ENCODE measurements at regions not wholly inside any gene's neighbourhood (a gene's known extent, or its start where the extent isn't known, plus 50 kb on each side); places are given as distances from the start of the nearest gene placed in this dataset.

DNA sequence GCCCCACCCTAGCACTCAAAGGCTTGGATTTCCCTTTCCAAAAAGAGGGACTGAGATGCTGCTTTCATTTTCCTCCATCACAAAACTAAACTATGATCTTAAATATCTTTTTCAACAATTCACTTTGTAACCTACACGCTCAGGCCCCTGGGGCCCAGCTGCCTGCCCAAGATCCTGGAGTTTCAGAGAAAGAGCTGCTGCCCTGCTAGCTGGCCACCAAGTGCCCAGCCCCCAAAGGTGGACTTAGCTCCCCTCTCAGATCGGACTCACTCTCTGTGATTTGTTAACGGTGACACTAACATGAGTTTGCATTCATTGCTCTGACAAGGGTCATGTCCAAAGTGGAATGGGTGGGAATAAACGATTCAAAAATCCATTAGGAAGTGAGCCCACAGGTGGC, 119.6 kb upstream of the SMAD3 start:
- H3K9me2 ChIP-seq (replicated peaks; ENCODE audit: insufficient read depth, low read length) = no peaks in the 10 kb centered on the region
- no peaks in the 10 kb centered on the region for H4K20me1 ChIP-seq (ENCODE audit: insufficient read depth, low read depth, low read length)
- H3K4me1 ChIP-seq (ENCODE audit: low read length) = peaks cover 34% of the 10 kb centered on the region
- no peak for DNase-seq
- H3K27me3 ChIP-seq (ENCODE audit: low read length) = no peaks in the 10 kb centered on the region
- H2AFZ ChIP-seq (ENCODE audit: low read length) = no peak overlapping the region
- no peaks in the 10 kb centered on the region for H3K9me3 ChIP-seq (ENCODE audit: low read length)
- no peak overlapping the region for H3K4me3 ChIP-seq (ENCODE audit: low read length)
- H3K36me3 ChIP-seq (ENCODE audit: insufficient read depth, low read length) = no peaks in the 10 kb centered on the region
- H3K4me2 ChIP-seq (ENCODE audit: low read depth, low read length, poor library complexity, severe bottlenecking) = no peak overlapping the region
- H3K79me2 ChIP-seq (ENCODE audit: low read length) = no peaks in the 10 kb centered on the region
- H3K27ac ChIP-seq (ENCODE audit: low read length) = no peak overlapping the region
- H3K9ac ChIP-seq (ENCODE audit: low read length) = no peak overlapping the region

DNA sequence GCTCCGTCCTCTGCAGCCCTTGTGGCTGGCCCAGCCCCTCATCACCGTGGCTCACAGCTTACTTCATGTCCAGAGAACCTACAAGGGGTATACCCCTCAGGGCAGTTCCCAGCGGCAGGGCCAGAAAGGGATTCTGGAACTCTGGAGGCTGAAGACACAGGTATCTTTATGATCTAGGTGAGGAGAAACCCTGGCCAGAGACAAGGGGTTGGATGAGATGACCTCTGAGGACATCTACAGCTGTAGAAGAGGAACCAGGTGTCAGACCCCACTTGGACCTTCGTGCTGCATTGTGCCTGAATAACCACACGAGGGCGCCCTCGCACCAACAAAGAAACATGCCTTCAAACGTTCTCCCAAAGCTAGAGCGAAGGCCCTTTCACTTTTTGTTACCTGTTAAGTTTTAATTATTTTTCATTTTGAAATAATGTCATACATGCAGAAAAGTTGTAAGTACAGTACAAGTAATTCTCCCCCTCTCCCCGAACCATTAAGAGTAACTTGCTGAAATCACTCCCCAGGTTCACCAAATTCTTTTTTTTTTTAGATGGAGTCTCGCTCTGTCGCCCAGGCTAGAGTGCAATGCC, 118.7 kb upstream of the SMAD3 start:
- H2AFZ ChIP-seq (ENCODE audit: low read length) = no peak overlapping the region
- peaks cover 42% of the 10 kb centered on the region for H3K4me1 ChIP-seq (ENCODE audit: low read length)
- no peak overlapping the region for H3K27ac ChIP-seq (ENCODE audit: low read length)
- no peak overlapping the region for H3K9ac ChIP-seq (ENCODE audit: low read length)
- peak; percentile 89 for DNase-seq
- H3K4me3 ChIP-seq (ENCODE audit: low read length) = no peak overlapping the region
- H3K4me2 ChIP-seq (ENCODE audit: low read depth, low read length, poor library complexity, severe bottlenecking) = no peak overlapping the region
- no peaks in the 10 kb centered on the region for H3K36me3 ChIP-seq (ENCODE audit: insufficient read depth, low read length)
- H3K79me2 ChIP-seq (ENCODE audit: low read length) = no peaks in the 10 kb centered on the region
- H4K20me1 ChIP-seq (ENCODE audit: insufficient read depth, low read depth, low read length) = no peaks in the 10 kb centered on the region
- no peaks in the 10 kb centered on the region for H3K9me3 ChIP-seq (ENCODE audit: low read length)
- H3K27me3 ChIP-seq (ENCODE audit: low read length) = no peaks in the 10 kb centered on the region
- H3K9me2 ChIP-seq (replicated peaks; ENCODE audit: insufficient read depth, low read length) = no peaks in the 10 kb centered on the region

DNA sequence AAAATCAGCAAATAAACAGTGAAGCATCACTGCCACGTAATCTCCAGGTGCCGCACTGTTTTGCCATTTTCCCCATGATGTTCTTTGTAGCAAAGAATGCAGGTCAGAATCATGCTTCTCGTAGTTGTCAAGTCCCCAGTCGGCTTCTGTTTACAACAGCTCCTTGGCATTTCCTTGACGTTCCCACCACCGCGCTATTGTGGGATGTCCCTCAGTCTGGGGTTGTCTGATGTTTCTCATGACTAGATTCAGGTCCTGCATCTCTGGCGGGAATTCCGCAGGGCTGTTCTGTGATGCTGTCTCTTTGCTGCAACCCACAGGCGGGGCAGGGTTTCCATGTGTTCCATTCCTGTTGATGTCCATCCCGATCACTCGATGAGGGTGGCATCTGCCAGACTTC, 117.9 kb upstream of the SMAD3 start:
- no peak overlapping the region for H2AFZ ChIP-seq (ENCODE audit: low read length)
- H3K79me2 ChIP-seq (ENCODE audit: low read length) = no peaks in the 10 kb centered on the region
- H3K36me3 ChIP-seq (ENCODE audit: insufficient read depth, low read length) = no peaks in the 10 kb centered on the region
- H4K20me1 ChIP-seq (ENCODE audit: insufficient read depth, low read depth, low read length) = no peaks in the 10 kb centered on the region
- no peaks in the 10 kb centered on the region for H3K9me2 ChIP-seq (replicated peaks; ENCODE audit: insufficient read depth, low read length)
- H3K27me3 ChIP-seq (ENCODE audit: low read length) = no peaks in the 10 kb centered on the region
- peaks cover 50% of the 10 kb centered on the region for H3K4me1 ChIP-seq (ENCODE audit: low read length)
- no peak overlapping the region for H3K4me3 ChIP-seq (ENCODE audit: low read length)
- no peaks in the 10 kb centered on the region for H3K9me3 ChIP-seq (ENCODE audit: low read length)
- no peak overlapping the region for H3K9ac ChIP-seq (ENCODE audit: low read length)
- no peak for DNase-seq
- H3K27ac ChIP-seq (ENCODE audit: low read length) = no peak overlapping the region
- H3K4me2 ChIP-seq (ENCODE audit: low read depth, low read length, poor library complexity, severe bottlenecking) = no peak overlapping the region

GRCh38 chr15:66948294-66948693, 117.1 kb upstream of the SMAD3 start:
- Histone ChIP-seq H3K9me3 (ENCODE audit: low read length) (no peaks in the 10 kb centered on the region), H3K27me3 (ENCODE audit: low read length) (no peaks in the 10 kb centered on the region), H3K79me2 (ENCODE audit: low read length) (no peaks in the 10 kb centered on the region), H3K4me1 (ENCODE audit: low read length) (peaks cover 53% of the 10 kb centered on the region), H3K9me2 (replicated peaks; ENCODE audit: insufficient read depth, low read length) (no peaks in the 10 kb centered on the region), H3K4me3 (ENCODE audit: low read length) (no peak overlapping the region), H3K27ac (ENCODE audit: low read length) (no peak overlapping the region), H3K9ac (ENCODE audit: low read length) (no peak overlapping the region), H3K36me3 (ENCODE audit: insufficient read depth, low read length) (no peaks in the 10 kb centered on the region), H3K4me2 (ENCODE audit: low read depth, low read length, poor library complexity, severe bottlenecking) (no peak overlapping the region), H4K20me1 (ENCODE audit: insufficient read depth, low read depth, low read length) (no peaks in the 10 kb centered on the region), H2AFZ (ENCODE audit: low read length) (no peak overlapping the region)
- no peak for DNase-seq

DNA sequence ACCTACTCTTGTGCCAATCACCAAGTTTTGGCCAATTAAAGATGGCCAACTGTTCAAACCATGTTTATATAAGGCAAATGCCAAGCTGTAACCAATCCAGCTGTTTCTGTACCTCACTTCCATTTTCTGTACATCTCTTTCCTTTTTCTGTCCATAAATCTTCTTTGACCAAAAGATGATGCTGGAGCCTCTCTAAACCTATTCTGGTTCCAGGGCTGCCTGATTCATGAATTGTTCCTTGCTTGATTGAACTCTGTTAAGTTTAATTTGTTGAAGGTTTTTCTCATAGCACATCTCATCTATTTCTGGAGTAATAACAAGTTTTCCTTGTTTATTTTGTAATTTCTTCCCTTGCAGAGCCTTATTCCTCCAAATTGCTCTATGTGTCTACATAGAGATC, 115.3 kb upstream of the SMAD3 start:
- H3K9me2 ChIP-seq (replicated peaks; ENCODE audit: insufficient read depth, low read length) = no peaks in the 10 kb centered on the region
- H3K27ac ChIP-seq (ENCODE audit: low read length) = no peak overlapping the region
- no peaks in the 10 kb centered on the region for H3K9me3 ChIP-seq (ENCODE audit: low read length)
- no peaks in the 10 kb centered on the region for H3K27me3 ChIP-seq (ENCODE audit: low read length)
- no peak overlapping the region for H3K4me3 ChIP-seq (ENCODE audit: low read length)
- no peak overlapping the region for H2AFZ ChIP-seq (ENCODE audit: low read length)
- H3K9ac ChIP-seq (ENCODE audit: low read length) = no peak overlapping the region
- H3K4me1 ChIP-seq (ENCODE audit: low read length) = peaks cover 50% of the 10 kb centered on the region
- no peaks in the 10 kb centered on the region for H4K20me1 ChIP-seq (ENCODE audit: insufficient read depth, low read depth, low read length)
- H3K36me3 ChIP-seq (ENCODE audit: insufficient read depth, low read length) = no peaks in the 10 kb centered on the region
- no peaks in the 10 kb centered on the region for H3K79me2 ChIP-seq (ENCODE audit: low read length)
- H3K4me2 ChIP-seq (ENCODE audit: low read depth, low read length, poor library complexity, severe bottlenecking) = no peak overlapping the region
- no peak for DNase-seq

DNA sequence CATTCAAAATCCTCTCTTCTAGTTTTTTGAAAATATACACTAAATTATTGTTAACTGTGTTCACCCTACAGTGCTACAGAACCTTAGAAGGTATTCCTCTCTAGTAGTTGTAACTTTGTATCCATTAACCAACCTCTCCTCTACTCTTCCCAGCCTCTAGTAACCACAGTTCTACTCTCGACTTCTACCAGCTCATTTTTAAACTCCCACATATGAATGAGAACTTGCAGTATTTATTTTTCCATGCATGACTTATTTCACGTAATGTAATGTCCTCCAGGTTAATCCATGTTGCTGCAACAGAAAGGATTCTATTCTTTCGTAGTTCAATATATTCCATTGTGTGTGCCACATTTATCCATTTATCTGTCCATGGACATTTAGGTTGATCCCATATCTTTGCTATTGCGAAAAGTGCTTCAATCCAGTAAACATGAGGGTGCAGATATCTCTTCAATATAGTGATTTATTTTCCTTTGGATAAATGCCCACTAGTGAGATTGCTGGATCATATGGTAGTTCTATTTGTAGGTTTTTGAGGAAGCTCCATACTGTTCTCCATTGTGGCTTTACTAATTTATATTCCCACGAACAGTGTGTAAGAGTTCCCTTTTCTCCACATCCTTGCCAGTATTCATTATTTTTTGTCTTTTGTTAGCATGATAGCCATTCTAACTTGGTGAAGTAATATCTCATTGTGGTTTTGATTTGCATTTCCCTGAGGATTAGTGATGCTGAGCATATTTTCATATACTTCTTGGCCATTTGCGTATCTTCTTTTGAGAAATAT, 113.7 kb upstream of the SMAD3 start:
- Histone ChIP-seq H3K9me2 (replicated peaks; ENCODE audit: insufficient read depth, low read length) (no peaks in the 10 kb centered on the region), H3K27me3 (ENCODE audit: low read length) (no peaks in the 10 kb centered on the region), H2AFZ (ENCODE audit: low read length) (no peak overlapping the region), H3K36me3 (ENCODE audit: insufficient read depth, low read length) (no peaks in the 10 kb centered on the region), H4K20me1 (ENCODE audit: insufficient read depth, low read depth, low read length) (no peaks in the 10 kb centered on the region), H3K4me1 (ENCODE audit: low read length) (peaks cover 48% of the 10 kb centered on the region), H3K79me2 (ENCODE audit: low read length) (no peaks in the 10 kb centered on the region), H3K4me3 (ENCODE audit: low read length) (peak overlapping the region; percentile 33), H3K4me2 (ENCODE audit: low read depth, low read length, poor library complexity, severe bottlenecking) (peak overlapping the region; percentile 74), H3K9ac (ENCODE audit: low read length) (no peak overlapping the region), H3K27ac (ENCODE audit: low read length) (no peak overlapping the region), H3K9me3 (ENCODE audit: low read length) (no peaks in the 10 kb centered on the region)
- DNase-seq = peak; percentile 84

GRCh38 chr15:66952756-66953522, 112.5 kb upstream of the SMAD3 start:
- Histone ChIP-seq H3K4me1 (ENCODE audit: low read length) (peaks cover 48% of the 10 kb centered on the region), H3K27me3 (ENCODE audit: low read length) (no peaks in the 10 kb centered on the region), H3K4me2 (ENCODE audit: low read depth, low read length, poor library complexity, severe bottlenecking) (peak overlapping the region; percentile 74), H3K36me3 (ENCODE audit: insufficient read depth, low read length) (no peaks in the 10 kb centered on the region), H2AFZ (ENCODE audit: low read length) (no peak overlapping the region), H4K20me1 (ENCODE audit: insufficient read depth, low read depth, low read length) (no peaks in the 10 kb centered on the region), H3K79me2 (ENCODE audit: low read length) (no peaks in the 10 kb centered on the region), H3K27ac (ENCODE audit: low read length) (no peak overlapping the region), H3K9ac (ENCODE audit: low read length) (no peak overlapping the region), H3K9me2 (replicated peaks; ENCODE audit: insufficient read depth, low read length) (no peaks in the 10 kb centered on the region), H3K4me3 (ENCODE audit: low read length) (no peak overlapping the region), H3K9me3 (ENCODE audit: low read length) (no peaks in the 10 kb centered on the region)
- DNase-seq = peak; percentile 56

DNA sequence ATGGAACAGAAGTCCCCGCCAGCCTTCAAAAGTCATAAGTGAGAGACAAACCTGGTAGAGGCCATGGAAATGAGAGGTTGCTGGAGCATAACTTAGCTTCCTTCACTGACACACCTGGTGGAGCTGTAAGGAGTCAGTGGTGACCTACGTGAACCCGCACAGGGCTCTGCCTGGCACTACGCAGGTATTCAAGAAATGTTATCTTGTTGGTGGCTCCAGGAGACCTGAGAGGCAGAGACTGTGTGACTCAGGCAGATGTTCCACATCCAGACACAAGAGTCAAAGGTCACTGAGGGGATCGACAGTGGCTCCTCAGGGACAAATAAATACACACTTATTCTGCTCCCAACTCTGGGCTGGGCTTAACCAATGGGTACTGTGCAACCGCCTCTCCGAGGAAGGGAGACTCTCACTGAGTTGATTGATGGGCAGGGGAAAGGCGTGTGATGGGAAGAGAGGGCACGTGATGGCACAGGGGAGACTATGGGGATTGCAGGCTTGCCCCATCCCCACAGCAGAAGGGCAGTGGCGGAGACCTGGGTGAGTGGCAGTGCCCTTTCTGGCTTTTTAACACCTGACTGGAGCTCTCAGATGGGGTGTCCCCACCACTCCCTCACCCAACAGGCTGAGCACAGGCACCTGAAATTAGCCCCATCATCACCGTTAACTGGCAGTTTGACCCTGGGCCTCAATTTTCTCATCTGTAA, 111.7 kb upstream of the SMAD3 start:
- no peak overlapping the region for H3K27ac ChIP-seq (ENCODE audit: low read length)
- no peak for DNase-seq
- H3K9me3 ChIP-seq (ENCODE audit: low read length) = no peaks in the 10 kb centered on the region
- peaks cover 48% of the 10 kb centered on the region for H3K4me1 ChIP-seq (ENCODE audit: low read length)
- no peaks in the 10 kb centered on the region for H4K20me1 ChIP-seq (ENCODE audit: insufficient read depth, low read depth, low read length)
- peak overlapping the region; percentile 74 for H3K4me2 ChIP-seq (ENCODE audit: low read depth, low read length, poor library complexity, severe bottlenecking)
- H3K27me3 ChIP-seq (ENCODE audit: low read length) = no peaks in the 10 kb centered on the region
- no peak overlapping the region for H2AFZ ChIP-seq (ENCODE audit: low read length)
- no peak overlapping the region for H3K4me3 ChIP-seq (ENCODE audit: low read length)
- no peaks in the 10 kb centered on the region for H3K79me2 ChIP-seq (ENCODE audit: low read length)
- H3K9me2 ChIP-seq (replicated peaks; ENCODE audit: insufficient read depth, low read length) = no peaks in the 10 kb centered on the region
- H3K36me3 ChIP-seq (ENCODE audit: insufficient read depth, low read length) = no peaks in the 10 kb centered on the region
- no peak overlapping the region for H3K9ac ChIP-seq (ENCODE audit: low read length)

Data from Karpas-422 (cell line).